CD4-positive, alpha-beta T cell treated with Interleukin-10 for 1 hour (primary cell): ENCODE measurements at regions not wholly inside any gene's neighbourhood (a gene's known extent, or its start where the extent isn't known, plus 50 kb on each side); places are given as distances from the start of the nearest gene placed in this dataset.
"Not testable (repeated sequence)": the region's sequence is repeated elsewhere in the genome, so short reads cannot be mapped to it uniquely, and the experiment has no call there.

ENCODE experiments used
- DNase-seq: peaks from one replicate; pipeline ENCODE4 v3.0.0-alpha.2; 2020

DNA sequence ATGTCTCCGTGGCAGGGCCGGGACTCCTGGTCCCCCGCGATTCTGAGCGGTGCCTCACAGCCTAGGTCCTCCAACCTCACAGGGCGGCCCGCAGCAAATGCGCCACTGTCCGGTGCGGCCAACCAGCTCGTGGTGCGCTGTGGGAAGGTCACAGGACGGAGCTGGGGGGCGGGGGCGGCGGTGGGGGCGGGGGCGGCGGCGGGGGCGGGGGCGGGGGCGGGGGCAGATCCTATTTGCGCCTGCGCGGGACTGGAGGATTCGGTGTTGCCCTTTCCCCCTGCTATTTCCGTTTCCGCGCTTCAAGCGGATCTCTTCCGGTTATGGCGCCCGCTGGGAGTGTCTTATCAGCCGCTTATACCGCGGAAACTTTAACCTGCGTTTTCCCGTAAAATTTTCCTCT, 106.7 kb upstream of the SNRPN start:
- no peak for DNase-seq

DNA sequence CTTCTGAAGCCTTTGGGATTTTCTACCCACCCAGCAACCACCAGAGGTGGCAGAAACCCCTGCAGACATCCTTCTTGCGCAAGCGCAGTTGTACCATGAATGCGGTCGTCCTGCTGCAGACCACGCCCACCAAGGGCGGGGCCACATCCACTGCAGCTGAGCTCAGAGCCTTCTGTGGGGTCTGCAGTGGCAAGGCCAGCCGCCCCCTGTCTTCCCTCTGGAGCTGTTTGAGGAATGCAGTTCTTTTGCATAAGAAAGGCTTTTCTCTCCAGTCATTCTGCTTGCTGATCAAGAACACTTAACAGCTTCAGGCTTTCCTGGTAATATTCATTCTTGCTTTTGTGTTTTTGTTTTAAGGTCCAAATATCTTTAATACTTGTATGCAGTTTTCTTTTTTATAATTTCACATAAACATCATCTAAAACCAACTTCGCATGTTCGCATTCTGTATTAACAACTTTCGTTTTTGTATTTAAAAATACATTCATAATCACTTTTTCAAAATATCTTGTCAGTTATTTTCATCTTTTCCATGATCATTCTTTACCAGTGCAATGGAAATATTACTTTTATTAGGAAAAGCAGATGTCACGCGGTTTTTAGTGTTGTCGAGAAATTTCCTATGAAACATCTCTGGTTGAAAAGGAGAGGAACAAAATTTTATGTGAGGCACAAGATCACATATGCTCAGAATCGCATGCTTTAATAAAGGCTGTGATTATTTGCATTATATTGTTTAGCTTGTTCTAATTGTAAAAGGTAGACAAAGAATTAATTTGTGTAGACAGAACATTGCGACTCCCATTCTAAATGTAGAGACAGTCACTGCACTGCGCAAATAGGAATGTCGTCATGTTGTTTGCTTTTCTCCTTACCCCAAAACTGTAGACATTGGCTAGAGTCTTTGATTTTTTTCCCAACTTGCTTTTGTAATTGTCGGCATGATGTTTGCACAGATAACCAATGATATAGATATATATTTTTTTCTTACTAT, 98.1 kb upstream of the SNRPN start:
- DNase-seq = no peak

DNA sequence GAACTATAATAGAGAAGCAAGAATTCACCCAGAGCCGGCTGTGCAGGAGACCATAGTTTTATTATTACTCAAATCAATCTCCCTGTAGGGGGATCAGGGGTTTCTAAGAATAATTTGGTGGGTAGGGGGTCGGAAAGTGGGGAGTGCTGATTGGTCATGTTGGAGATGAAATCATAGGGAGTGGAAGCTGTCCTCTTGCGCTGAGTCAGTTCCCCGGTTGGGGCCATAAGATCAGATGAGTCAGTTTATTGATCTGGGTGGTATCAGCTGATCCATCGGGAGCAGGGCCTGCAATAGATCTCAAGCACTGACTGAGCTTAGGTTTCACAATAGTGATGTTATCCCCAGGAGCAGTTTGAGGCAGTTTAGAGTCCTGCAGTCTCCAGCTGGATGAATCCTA, 97.0 kb upstream of the SNRPN start:
- DNase-seq = no peak

DNA sequence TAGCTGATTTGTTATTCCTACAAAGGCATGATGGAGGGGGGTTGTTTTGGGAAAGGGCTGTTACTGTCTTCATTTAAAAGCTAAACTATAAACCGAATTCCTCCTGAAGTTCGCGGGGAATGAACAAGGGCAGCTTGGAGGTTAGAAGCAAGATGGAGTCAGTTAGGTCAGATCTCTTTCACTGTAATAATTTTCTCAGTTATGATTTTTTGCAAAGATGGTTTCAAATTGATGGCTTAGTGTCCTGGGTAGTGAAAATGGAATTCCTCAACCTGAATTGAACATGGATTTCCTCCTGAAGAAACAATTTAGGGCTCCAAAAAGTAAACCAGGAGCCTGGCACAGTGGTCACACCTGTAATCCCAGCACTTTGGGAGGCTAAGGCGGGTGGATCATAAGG, 96.6 kb upstream of the SNRPN start:
- not testable (repeated sequence) for DNase-seq

DNA sequence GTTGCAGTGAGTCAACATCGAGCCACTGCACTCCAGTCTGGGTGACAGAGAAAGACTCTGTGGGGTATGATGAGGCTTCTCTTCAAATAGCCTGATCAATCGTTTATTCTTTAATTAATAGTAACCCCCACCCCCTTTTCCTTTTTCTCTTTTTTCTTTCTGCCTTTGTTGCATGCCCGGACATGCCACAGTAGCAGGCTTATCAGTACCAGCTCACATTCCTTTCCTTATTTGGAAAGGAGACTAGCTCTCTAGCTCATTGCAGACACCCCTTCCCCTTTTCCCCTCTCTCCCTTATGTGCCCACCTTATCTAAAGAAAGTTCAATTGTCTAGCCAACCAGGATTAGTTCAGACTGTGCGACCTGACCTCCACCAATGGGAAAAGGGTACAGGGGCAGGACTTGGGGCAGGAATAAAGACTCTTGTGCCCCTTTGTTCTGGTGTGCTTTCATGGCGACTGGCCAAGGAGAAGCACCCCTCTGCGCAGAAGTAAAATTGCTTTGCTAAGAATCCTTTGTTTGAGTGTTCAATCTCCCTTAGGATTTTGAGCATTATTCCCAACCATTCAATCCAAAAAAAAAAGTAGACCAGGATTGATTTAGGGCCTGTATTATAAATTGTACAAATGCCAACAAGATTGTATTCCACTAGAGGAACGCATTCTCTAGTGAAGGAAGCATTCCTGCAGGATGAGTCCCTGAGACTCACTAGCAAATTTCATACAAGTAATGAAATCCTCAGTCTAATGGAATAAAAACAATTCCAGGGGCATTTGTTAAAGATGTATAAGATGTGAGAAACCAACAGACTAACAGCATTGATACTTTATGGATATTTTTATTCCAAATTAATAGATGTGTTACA, 95.8 kb upstream of the SNRPN start:
- no peak for DNase-seq

DNA sequence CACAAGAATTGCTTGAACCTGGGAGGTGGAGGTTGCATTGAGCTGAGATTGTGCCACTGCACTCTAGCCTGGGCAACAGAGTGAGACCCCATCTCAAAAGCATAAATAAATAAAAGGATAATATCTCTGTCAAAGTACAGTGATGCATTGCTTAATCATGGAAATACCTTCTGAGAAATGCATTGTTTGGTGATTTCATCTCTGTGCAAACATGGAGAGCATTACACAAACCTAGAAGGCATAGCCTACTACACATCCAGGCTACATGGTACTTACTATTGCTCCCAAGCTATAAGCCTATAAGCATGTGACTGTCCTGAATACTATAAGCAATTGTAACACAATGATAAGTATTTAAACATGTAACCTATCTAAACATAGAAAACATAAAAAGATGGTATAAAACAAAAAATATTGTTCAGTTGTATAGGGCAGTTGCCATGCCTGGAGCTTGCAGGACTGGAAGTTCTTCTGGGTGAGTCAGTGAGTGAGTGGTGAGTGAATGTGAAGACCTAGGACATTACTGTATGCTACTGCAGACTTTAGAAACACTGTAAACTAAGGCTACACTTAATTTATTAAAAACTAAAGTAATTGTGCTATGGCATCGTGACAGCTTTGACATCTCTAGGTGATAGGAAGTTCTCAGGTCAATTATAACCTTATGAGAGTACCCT, 93.6 kb upstream of the SNRPN start:
- DNase-seq = no peak

DNA sequence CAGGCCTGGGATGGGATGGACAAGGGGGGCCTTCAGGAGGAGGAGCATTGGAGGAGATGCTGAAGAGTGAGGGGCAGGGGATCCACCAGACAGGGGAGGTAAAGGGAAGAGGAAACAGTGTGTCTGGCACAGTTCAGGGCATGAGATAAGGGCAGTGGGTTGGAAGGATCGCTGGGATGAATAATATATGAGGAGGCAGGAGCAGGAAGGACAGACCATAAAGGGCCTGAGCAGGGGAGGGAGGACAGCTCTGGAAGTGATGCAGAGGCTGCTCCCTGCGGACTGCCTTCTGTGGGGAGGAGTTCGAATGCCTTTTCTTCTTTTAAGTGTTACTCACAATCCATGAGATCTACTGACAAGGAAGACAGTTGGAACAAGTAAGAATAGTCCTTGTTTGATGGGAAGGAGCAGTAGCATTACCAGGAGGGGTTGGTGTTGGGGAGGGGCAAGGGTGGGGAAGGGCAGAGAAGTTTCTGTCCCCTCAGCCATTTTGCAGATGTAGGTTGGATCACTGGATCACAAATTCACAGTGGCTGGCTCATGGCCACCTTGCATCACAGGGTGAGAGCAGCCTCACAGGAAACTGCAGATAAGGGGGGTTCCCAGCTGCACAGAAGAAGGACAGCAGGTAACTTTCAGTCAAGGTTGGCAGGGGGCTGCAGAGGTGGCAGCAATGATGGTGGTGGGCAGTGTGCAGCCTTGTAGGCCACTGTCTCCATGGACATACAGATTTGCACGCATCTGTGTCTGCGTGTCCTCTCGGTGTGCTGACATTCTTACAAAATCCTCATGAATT, 91.9 kb upstream of the SNRPN start:
- DNase-seq = no peak

DNA sequence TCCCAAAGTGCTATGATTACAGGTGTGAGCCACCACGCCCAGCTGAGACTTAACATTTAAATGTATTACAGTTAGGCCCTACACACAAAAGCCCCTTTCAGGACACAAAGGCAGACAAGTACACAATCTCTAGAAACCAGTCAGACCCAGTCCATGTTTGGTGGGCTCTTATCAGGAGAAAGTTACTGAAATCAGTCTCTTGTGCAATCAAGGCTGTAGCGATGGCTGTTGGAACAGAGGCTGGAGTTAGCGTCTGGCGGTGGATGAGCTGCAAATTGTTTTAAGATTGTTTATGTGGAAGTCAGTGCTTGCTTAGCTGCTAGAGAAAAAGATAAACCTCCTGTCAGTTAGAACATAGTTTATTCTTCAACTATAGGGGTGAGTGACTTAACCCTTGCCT, 89.5 kb upstream of the SNRPN start:
- no peak for DNase-seq

DNA sequence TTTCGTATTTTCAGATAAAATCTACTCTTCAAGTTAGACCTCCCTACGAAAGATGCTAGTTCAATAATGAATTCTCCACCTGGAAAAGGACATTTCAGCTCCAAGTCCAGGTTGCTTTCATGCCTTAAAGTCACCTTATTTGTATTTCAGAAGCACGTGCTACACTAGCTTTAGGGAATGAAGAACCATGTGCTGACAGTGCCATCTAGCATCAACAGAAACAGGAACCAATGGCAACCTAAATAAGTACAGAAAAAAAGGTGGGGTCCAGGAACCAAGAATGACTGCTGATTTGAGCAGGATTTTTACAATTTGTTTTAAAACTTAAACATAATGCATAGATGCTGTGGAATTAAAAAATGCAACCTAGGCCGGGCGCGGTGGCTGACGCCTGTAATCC, 77.6 kb upstream of the SNRPN start:
- no peak for DNase-seq

DNA sequence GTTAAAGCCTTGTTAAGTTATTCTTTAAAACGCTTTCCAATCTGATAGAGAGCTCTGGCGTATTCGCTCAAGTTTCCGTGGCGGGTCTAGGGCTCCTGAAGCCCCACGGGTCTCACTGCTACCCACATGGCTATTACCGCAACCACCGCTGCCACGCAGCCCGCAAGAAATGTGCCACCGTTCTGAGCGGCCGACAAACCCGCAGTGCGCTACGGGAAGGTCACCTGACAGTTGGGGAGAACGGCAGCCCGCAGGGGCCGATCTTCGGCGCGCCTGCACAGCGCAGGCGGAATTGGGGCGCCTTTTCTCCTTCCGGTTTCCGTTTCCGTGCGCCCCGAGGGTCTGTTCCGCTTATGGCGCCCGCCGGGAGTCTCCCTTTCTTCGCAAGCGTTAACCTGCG, 76.6 kb upstream of the SNRPN start:
- no peak for DNase-seq

DNA sequence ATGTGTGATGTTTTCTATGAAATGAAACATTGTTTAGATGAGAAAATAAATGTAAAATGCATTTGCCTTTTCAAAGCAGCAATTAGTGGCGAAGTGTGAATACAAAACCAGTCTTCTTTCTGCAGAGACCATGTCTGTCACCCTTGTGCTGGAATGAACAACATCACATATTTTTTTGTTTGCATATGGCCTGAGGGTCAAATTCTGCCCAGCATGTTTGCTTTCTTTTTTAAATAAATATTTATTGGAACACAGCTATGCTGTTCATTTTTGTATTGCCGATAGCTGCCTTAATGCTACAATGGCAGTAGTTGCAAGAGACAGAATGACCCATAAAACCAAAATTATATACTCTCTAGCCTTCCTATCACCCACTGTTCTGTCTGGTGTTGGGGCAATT, 75.3 kb upstream of the SNRPN start:
- DNase-seq = no peak

DNA sequence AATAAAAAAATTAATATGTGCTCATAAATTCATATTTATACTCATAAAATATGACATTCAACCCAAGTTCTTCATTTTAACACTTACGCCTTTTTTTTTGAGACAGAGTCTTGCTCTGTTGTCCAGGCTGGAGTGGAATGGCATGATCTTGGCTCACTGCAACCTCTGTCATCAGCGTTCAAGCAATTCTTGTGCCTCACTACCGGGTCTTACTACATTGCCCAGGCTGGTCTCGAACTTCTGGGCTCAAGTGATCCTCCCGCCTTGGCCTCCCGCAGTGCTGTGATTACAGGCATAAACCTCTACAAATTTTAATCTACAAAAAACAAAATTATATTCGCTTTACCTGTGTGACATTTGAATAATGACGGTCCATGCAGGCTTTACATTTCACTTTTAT, 74.1 kb upstream of the SNRPN start:
- no peak for DNase-seq

DNA sequence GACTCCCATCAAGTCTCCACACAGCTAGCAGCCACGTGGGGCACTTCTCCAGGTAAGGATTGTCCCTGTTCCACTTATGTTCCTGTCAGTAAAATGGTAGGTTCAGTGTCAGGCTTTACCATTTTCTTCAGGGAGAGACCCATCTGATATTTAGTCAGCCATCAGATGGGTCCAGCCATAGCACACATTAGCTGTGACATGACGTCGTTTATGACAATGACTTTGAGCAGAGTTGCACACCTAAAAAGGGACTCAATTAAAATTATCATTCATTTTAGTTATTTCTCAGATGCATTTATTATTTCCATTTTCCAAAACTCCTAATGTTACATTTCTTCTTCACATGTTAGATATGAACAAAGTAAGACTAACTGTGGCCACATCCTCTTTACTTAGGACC, 68.2 kb upstream of the SNRPN start:
- no peak for DNase-seq

DNA sequence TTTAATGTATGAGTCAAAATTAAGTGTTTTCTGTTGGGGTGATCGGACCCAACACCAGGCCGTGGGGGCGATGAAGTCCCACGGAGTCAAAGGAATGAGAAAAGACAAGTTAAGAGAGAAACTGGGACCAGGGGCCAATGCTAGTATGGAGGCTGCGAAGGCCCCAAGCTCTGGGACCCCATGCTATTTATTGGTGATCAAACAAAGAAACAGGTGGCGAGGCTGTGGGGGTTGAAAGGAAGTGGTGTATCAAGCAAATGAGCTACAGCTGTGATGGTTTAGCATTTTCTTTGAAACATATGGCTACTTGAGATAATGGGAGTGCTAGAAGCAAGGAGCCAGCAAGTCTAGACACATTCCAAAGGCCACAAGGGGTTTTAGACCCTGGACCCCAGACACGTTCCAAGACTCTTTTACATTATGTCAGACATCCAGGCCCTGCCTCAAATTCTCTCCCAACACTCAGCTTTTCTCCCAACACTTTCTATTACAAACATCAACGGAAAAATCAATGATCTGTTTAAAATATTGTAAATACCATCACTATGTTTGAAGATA, 56.0 kb upstream of the SNRPN start:
- DNase-seq = no peak

DNA sequence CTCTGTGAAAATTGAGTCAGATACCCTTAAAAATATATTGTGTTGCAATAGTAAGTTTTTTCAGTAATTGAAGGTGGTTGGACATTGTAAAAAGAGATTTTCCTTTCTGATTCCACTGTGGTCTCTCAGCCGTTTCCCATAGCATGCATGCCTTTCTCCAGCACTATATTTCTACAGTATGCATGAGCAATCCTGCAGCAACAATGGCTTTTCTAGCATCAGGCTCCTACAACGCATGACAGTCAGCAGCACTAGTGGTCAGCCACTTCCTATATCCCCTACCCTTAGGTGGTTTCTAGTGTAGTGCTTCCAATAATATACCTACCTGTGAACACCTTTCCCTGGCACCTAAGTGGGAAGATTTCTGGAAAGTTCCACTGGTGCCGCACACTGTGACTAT, 55.4 kb upstream of the SNRPN start:
- no peak for DNase-seq

DNA sequence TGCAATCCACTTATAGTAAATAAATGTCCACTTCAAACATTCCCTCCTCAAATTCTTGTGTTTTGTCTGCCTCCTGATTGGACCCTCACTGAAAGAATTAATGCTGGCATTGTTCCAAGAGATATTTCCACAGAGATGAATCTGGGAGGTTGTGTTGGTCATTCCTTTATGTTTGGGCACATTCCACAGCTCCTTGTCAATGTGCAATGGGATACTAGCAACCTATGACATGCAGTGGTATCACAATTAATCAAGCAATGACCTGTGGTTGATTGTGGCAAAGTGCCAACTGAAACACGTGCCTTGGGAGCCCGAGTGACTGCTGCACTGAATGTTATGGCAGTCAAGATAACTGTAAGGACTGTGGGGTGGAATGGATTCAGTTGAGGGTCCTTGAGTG, 55.0 kb upstream of the SNRPN start:
- no peak for DNase-seq

DNA sequence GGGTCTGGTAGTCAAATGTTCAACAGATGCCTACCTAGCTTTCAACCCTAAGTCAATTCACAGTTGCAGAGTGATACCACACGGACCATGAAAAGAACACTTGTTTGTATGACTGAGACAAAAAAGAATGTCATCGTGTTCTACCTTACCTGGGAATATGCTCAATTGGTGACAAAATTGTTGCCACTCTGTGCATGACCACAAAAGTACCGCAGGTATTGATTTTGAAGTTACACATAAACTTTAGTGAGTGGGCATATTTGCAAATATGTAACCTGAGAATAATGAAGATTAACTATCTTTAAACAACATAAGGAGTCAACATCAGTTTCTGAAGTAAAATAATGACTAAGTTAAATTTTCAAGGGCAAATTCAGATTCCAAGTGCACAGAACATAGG, 53.4 kb upstream of the SNRPN start:
- DNase-seq = no peak
